ENCODE measurements at regions not wholly inside any gene's neighbourhood (a gene's known extent, or its start where the extent isn't known, plus 50 kb on each side); places are given as distances from the start of the nearest gene placed in this dataset.

DNA sequence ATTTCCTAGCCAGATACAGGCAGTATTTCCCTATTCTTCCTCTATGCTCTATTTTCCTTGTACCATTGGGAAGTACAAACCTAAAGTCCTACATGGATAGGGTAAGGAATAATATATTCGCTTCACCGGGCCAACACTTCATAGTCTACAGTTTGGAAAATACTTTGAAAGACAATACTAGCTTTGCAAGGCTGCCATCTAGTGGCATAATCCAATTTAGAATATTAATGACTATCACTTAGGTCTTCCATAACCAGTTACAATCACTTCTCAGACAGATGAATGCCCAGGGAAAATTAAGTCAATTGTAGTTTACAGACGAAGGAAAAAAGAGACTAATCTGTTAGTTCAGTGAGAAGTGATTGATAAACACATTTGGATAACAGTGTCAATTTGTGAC lies 141.0 kb upstream of the FAM47C start:
- TF ChIP-seq, protein P1, sequence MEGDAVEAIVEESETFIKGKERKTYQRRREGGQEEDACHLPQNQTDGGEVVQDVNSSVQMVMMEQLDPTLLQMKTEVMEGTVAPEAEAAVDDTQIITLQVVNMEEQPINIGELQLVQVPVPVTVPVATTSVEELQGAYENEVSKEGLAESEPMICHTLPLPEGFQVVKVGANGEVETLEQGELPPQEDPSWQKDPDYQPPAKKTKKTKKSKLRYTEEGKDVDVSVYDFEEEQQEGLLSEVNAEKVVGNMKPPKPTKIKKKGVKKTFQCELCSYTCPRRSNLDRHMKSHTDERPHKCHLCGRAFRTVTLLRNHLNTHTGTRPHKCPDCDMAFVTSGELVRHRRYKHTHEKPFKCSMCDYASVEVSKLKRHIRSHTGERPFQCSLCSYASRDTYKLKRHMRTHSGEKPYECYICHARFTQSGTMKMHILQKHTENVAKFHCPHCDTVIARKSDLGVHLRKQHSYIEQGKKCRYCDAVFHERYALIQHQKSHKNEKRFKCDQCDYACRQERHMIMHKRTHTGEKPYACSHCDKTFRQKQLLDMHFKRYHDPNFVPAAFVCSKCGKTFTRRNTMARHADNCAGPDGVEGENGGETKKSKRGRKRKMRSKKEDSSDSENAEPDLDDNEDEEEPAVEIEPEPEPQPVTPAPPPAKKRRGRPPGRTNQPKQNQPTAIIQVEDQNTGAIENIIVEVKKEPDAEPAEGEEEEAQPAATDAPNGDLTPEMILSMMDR (conservative IDR thresholded peaks at IDR 0.05 in 1 of 2, IDR thresholded peaks at IDR 0.05 in 1 of 2; ENCODE audit: low read depth in 1 of 2, low read length in 2 of 2), result peak; percentile 19 to 31
- TF ChIP-seq EZH2 (IDR thresholded peaks at IDR 0.05; ENCODE audit: low read length, missing control alignments), result no peak

Data from fibroblast of lung (primary cell).